NB4 (cell line): ENCODE measurements at regions not wholly inside any gene's neighbourhood (a gene's known extent, or its start where the extent isn't known, plus 50 kb on each side); places are given as distances from the start of the nearest gene placed in this dataset.
A peak's percentile ranks its signal among the peaks of the same experiment; 100 is the strongest.

Experiments used
- DNase-seq: peaks from one replicate; pipeline ENCODE4 v3.0.0; 2010; ENCODE audit warnings: low read depth
- H3K4me3 ChIP-seq: one replicate; pipeline ENCODE4 v1.5.1; 2011; ENCODE audit warnings: mild to moderate bottlenecking, low read depth, low read length, moderate library complexity
- MYC ChIP-seq: IDR thresholded peaks from 2 replicates; pipeline ENCODE4 v1.6.1; 2011; ENCODE audit warnings: low read depth, low read length
- POLR2A ChIP-seq: IDR thresholded peaks from 2 replicates; pipeline ENCODE4 v1.6.1; 2011; ENCODE audit warnings: mild to moderate bottlenecking; ENCODE audit not compliant: insufficient read length; ENCODE audit errors: extremely low read depth
- TF ChIP-seq, protein P1 (sequence below): IDR thresholded peaks from one replicate; pipeline ENCODE4 v1.5.1; 2012; ENCODE audit warnings: low read depth, low read length
- TF ChIP-seq, protein P2 (sequence below): IDR thresholded peaks from 2 replicates; pipeline ENCODE4 v1.6.1; 2011; ENCODE audit warnings: low read depth, low read length

DNA sequence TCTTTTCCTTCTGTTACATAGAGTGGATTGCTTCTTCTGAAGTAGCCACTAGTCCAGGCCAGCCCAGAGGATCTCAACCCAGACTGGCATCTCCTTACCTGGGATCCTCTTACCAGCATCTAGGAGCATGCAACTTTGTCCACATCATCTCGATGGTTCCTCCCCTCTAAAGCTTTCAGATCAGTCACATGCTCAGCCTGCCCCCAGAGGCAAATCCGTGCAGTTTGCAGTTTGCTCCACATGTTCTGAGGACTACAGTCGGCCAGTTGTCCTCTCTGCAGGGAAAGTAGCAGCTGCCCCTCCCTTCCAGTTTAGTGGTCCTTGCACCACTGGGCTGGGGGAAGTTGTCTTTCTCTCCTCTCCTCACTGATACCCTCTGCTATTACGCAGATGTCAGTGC lies 259.8 kb upstream of the APCDD1 start:
- no peak overlapping the region for H3K4me3 ChIP-seq
- DNase-seq: peak; percentile 18
- TF ChIP-seq MYC (no peak), POLR2A (no peak)
- TF ChIP-seq, protein P1, sequence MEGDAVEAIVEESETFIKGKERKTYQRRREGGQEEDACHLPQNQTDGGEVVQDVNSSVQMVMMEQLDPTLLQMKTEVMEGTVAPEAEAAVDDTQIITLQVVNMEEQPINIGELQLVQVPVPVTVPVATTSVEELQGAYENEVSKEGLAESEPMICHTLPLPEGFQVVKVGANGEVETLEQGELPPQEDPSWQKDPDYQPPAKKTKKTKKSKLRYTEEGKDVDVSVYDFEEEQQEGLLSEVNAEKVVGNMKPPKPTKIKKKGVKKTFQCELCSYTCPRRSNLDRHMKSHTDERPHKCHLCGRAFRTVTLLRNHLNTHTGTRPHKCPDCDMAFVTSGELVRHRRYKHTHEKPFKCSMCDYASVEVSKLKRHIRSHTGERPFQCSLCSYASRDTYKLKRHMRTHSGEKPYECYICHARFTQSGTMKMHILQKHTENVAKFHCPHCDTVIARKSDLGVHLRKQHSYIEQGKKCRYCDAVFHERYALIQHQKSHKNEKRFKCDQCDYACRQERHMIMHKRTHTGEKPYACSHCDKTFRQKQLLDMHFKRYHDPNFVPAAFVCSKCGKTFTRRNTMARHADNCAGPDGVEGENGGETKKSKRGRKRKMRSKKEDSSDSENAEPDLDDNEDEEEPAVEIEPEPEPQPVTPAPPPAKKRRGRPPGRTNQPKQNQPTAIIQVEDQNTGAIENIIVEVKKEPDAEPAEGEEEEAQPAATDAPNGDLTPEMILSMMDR: no peak
- TF ChIP-seq, protein P2, sequence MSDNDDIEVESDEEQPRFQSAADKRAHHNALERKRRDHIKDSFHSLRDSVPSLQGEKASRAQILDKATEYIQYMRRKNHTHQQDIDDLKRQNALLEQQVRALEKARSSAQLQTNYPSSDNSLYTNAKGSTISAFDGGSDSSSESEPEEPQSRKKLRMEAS: no peak

DNA sequence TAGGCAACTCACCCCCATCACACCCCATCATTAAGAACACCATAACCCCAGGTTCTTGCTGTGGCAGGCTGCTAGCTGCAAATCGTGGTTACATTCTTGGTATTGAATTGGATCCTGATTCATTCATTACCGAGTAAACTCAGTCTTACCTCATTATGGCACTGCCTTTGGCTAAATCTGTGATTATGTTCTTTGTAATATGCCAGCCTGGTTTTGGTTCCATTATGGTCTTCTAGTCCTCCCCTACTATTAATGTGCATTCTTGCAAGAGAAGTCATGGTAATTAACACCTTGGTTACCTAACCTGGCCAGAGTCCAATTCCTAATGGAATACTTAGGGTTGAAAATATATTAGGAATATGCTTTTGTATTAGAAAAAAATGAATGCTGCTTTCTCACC lies 258.9 kb upstream of the APCDD1 start:
- no peak for DNase-seq
- no peak overlapping the region for H3K4me3 ChIP-seq
- TF ChIP-seq, protein P1: no peak
- no peak for TF ChIP-seq POLR2A
- TF ChIP-seq, protein P2: no peak
- TF ChIP-seq MYC: no peak

DNA sequence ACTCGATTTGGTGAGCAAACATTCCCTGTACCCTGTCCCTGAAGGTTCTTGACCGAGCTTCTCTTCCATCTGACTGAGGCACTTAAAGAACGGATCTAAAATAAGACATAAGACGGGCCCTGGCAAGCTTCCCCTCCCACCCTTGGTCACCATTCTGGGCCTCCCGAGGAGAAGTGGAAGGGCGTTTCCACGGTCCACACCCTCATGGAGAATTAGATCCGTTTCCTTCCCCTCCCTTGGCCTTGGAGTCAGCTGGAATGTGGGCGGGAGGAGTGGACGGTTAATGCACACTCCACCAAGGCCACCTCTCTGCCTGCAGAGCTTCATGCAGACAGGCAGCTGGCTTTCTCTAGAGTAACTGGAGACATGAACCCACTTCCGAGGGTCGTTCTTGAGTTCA lies 257.3 kb upstream of the APCDD1 start:
- no peak for DNase-seq
- TF ChIP-seq, protein P1: no peak
- TF ChIP-seq, protein P2: no peak
- no peak for TF ChIP-seq MYC
- TF ChIP-seq POLR2A: no peak
- no peak overlapping the region for H3K4me3 ChIP-seq

DNA sequence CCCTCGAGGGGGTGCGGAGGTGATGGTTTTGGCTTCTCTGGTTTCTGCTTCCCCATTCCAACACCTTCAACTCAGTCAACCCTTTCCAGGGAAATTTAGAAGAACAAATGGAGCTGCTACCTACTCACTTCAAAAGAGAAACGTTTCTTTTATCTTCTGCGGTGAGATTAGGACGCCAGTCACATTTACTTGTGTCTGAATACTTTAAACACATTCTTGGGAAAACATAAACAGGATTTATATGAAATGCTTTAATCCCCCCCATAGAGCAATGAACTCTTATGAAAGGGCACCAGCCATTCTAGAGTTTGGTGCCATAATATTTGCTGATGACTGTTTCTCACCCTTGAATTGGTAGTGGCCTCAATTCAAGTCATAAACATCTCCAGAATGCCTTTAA lies 253.2 kb upstream of the APCDD1 start:
- TF ChIP-seq, protein P2: no peak
- TF ChIP-seq, protein P1: no peak
- TF ChIP-seq MYC: no peak
- no peak for TF ChIP-seq POLR2A

DNA sequence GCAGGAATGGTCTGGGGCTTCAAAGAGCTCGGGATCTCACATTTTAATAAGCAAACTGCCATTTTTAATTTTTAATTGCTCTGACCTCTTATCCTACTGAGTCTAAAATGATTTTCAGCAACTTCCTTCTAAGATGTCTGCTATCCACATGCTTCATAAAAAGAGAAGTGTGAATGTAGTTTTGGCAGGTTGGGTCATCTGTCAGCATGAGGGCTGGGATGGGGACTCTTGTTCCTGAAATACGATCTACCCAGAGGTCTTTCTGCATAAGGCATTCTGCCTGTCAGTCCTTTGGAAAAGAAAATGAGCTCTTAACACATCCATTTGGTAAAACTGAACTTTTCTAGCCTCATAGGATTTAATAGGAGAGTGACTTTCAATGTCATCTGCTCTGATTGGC lies 252.8 kb upstream of the APCDD1 start:
- no peak overlapping the region for H3K4me3 ChIP-seq
- TF ChIP-seq, protein P2: peak; percentile 73
- TF ChIP-seq MYC (no peak), POLR2A (no peak)
- TF ChIP-seq, protein P1: no peak
- DNase-seq: peak; percentile 57

More for the DNA sequence above, 253.2 kb upstream of the APCDD1 start:
- no peak for DNase-seq
- H3K4me3 ChIP-seq: no peak overlapping the region
